ENCODE measurements at regions not wholly inside any gene's neighbourhood (a gene's known extent, or its start where the extent isn't known, plus 50 kb on each side); places are given as distances from the start of the nearest gene placed in this dataset.

DNA sequence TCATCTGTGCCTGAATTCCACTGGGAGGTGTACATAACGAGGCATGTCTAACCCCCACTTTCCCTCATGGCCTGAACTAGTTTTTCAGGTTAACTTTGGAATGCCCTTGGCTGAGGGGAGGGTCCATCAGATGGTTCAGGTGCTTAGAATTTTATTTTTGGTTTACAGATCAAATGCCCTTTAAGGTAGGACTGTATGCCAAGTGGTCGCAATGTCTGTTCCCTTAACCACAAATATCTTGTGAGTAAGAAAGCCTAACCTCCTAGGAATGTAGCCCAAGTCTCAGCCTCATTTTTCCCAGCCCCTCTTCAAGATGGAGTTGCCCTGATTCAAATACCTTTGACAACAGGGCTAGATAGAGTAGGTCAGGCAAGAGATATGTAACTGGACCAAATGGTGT lies 78.4 kb downstream of the RNASET2 start:
- Histone ChIP-seq H3K4me3 (no peak overlapping the region), H3K36me3 (no peaks in the 10 kb centered on the region), H3K27ac (no peak overlapping the region), H3K9me3 (no peaks in the 10 kb centered on the region), H3K27me3 (no peaks in the 10 kb centered on the region), H3K4me1 (no peaks in the 10 kb centered on the region)
- no peak for DNase-seq
- no peak for TF ChIP-seq POLR2A (IDR thresholded peaks at IDR 0.05)
- TF ChIP-seq, protein P1, sequence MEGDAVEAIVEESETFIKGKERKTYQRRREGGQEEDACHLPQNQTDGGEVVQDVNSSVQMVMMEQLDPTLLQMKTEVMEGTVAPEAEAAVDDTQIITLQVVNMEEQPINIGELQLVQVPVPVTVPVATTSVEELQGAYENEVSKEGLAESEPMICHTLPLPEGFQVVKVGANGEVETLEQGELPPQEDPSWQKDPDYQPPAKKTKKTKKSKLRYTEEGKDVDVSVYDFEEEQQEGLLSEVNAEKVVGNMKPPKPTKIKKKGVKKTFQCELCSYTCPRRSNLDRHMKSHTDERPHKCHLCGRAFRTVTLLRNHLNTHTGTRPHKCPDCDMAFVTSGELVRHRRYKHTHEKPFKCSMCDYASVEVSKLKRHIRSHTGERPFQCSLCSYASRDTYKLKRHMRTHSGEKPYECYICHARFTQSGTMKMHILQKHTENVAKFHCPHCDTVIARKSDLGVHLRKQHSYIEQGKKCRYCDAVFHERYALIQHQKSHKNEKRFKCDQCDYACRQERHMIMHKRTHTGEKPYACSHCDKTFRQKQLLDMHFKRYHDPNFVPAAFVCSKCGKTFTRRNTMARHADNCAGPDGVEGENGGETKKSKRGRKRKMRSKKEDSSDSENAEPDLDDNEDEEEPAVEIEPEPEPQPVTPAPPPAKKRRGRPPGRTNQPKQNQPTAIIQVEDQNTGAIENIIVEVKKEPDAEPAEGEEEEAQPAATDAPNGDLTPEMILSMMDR (IDR thresholded peaks at IDR 0.05): no peak

DNA sequence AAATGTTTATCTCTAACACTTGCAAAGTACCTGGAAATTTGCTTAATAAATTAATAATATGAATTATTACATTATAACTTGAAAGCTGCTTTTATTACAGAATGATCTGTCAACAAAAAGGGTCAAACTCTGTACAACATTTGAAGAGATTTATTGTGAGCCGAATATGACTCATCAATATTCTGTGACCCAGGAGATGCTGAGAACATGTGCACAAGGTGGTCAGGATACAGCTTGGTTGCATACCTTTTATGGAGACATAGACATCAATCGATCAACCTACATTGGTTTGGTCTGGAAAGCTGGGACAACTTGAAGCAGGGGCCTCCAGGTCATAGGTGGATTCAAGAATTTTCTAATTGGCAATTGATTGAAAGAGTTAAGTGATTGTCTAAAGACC lies 79.0 kb downstream of the RNASET2 start:
- Histone ChIP-seq H3K4me1 (no peaks in the 10 kb centered on the region), H3K4me3 (no peak overlapping the region), H3K36me3 (no peaks in the 10 kb centered on the region), H3K9me3 (no peaks in the 10 kb centered on the region), H3K27me3 (no peaks in the 10 kb centered on the region), H3K27ac (no peak overlapping the region)
- no peak for DNase-seq
- no peak for TF ChIP-seq POLR2A (IDR thresholded peaks at IDR 0.05)
- TF ChIP-seq, protein P1 (IDR thresholded peaks at IDR 0.05): no peak

DNA sequence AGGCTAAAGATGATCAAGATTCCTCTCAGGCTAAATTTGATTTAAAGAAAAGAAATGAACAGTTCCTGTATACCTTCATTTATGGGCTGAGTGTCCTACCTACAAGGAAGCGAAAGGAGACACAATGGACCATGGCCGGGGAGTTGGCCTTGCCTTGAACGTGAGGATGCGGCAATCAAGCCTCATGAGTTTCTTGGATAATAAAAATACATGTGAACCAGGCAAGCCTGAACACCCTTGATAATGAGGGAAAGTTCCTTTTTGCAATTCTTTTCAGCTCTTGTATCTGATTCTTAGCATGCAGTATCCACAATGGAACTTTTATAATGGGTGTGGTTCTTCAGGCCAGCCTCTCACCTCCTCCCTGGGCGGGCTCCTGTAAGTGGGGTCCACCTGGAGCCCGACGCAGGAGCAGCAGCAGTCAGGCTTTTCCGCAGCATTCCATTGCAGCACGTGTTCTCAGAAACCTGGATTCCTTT lies 83.8 kb downstream of the RNASET2 start:
- Histone ChIP-seq H3K4me1 (no peaks in the 10 kb centered on the region), H3K27ac (no peak overlapping the region), H3K4me3 (no peak overlapping the region), H3K36me3 (no peaks in the 10 kb centered on the region), H3K9me3 (no peaks in the 10 kb centered on the region), H3K27me3 (no peaks in the 10 kb centered on the region)
- DNase-seq: no peak
- no peak for TF ChIP-seq POLR2A (IDR thresholded peaks at IDR 0.05)
- TF ChIP-seq, protein P1 (IDR thresholded peaks at IDR 0.05): no peak

DNA sequence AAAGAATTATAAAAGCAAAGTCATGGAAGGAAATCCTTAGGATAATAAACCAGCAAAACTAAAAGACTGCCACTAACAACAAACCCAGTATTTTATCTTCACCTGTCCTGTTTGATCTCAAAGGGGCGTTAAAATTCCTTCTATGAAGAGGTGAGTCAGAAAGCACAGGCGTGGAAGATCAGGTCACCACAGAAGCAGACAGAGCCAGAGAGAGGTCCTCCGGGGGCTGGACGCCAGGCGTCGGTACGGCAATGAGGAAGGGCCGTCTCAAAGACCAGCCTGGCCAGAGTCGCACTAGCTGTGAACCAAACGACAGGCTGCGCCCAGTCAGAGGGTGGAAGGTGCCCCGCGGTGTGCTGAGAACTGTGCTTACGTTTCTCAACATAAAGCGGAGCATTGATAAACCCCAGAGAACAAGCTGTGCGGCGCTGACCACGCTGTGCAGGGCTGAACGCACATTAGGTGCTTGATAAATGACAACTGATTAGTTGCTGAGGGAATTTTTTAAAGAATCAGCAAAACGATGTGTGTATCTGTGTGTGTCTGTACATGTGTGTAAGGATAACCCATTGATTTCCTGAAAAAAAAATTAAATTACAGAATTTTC lies 85.6 kb downstream of the RNASET2 start:
- Histone ChIP-seq H3K27me3 (no peaks in the 10 kb centered on the region), H3K9me3 (no peaks in the 10 kb centered on the region), H3K4me3 (no peak overlapping the region), H3K36me3 (no peaks in the 10 kb centered on the region), H3K4me1 (no peaks in the 10 kb centered on the region), H3K27ac (no peak overlapping the region)
- DNase-seq: no peak
- no peak for TF ChIP-seq POLR2A (IDR thresholded peaks at IDR 0.05)

DNA sequence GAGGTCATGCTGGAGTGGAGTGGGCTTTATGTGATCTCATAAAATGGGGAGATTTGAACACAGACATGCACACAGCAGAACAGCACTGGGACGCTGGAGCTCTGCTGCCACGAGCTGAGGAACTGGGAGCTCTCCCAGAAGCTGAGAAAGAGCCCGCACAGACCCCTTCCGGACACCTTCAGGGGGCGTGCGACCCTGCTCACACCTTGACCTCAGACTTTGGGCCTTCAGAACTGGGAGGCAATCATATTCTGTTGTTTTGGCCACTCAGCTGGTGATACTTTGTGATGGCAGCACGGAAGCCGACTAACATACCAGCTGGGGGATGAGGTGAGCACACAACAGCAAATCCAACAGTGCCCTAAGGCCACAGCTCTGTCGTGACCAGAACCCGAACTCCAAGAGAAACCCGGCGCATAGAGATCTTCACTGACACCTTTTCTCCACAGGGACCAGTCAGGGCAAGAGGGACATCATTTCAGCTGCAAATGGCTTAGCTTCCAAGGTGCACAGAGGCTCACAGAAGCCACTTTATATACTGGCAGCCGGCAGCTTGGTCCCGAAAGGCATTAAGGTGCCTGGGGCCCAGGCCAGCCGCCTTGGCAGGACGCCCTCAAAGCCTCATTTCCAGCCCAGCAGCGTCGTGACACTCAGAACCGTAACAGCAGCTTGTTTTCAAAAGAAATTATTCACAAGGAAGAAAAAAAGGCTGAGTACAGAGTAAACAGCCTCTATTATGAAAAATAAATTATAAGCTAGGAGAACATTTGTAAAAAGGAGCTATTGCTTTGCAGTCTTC lies 89.3 kb downstream of the RNASET2 start:
- H3K27ac ChIP-seq: no peak overlapping the region
- TF ChIP-seq, protein P1 (IDR thresholded peaks at IDR 0.05): no peak
- no peak for TF ChIP-seq POLR2A (IDR thresholded peaks at IDR 0.05)

DNA sequence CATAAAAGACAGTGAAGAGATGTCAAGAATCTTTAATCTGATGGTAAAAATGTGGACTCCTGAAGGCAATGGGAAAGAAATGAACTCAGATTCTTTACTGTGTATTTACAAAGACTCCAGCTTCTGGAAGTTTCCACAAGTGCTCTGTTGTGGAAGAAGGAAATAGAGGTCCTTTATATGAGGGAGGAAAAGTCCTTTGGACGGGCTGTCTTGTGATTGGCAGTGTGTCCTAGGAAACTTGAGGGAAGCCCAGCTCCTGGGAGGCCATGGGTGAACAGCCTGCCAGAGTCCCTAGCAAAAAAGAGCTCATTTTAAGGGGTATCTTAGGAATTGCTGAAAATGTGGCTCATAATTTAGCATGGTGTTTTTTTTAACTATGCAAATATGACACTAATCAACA lies 92.0 kb downstream of the RNASET2 start:
- no peaks in the 10 kb centered on the region for H3K9me3 ChIP-seq
- TF ChIP-seq, protein P1 (IDR thresholded peaks at IDR 0.05): no peak
- TF ChIP-seq POLR2A (IDR thresholded peaks at IDR 0.05): no peak
- no peak for DNase-seq
- H3K27me3 ChIP-seq: no peaks in the 10 kb centered on the region
- no peaks in the 10 kb centered on the region for H3K36me3 ChIP-seq
- no peak overlapping the region for H3K4me3 ChIP-seq
- H3K4me1 ChIP-seq: peaks cover 0 to 17% (median 3%) of the 10 kb centered on the region in 4 donors
- no peak overlapping the region for H3K27ac ChIP-seq

More for the DNA sequence above, 89.3 kb downstream of the RNASET2 start:
- DNase-seq: no peak
- no peak overlapping the region for H3K4me3 ChIP-seq
- no peaks in the 10 kb centered on the region for H3K36me3 ChIP-seq
- H3K4me1 ChIP-seq: peaks cover 0 to 12% (median 3%) of the 10 kb centered on the region in 4 donors
- no peaks in the 10 kb centered on the region for H3K27me3 ChIP-seq
- H3K9me3 ChIP-seq: no peaks in the 10 kb centered on the region
